ENCODE measurements at regions not wholly inside any gene's neighbourhood (a gene's known extent, or its start where the extent isn't known, plus 50 kb on each side); places are given as distances from the start of the nearest gene placed in this dataset.

DNA sequence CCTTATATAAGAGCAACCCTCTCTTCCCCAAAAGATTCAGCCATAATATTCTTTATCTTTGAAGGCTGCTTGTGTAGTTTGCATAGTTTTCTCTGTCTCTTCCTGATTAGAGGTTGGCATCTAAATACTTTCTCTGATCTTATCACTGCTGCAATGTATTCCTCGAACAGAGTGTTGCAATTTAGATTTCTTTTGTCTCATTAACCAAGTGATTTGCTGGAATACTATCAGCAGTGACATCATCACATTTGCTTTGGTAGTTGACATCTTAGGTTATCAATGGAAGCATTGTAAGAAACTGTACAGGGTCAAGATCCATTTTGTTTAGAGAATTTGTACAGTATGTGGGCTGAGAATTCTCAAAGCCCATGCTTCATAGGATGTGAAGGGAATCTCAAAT, 72.0 kb upstream of the NEUROD1 start:
- Mint-ChIP-seq H3K36me3 (peaks cover 5% of the 10 kb centered on the region), H3K4me3 (no peak overlapping the region), H3K9me3 (no peaks in the 10 kb centered on the region), H3K27ac (no peak overlapping the region), H3K4me1 (ENCODE audit: unreplicated experiment) (peaks cover 6% of the 10 kb centered on the region), H3K27me3 (peaks cover 28% of the 10 kb centered on the region)
- TF ChIP-seq, protein P1, sequence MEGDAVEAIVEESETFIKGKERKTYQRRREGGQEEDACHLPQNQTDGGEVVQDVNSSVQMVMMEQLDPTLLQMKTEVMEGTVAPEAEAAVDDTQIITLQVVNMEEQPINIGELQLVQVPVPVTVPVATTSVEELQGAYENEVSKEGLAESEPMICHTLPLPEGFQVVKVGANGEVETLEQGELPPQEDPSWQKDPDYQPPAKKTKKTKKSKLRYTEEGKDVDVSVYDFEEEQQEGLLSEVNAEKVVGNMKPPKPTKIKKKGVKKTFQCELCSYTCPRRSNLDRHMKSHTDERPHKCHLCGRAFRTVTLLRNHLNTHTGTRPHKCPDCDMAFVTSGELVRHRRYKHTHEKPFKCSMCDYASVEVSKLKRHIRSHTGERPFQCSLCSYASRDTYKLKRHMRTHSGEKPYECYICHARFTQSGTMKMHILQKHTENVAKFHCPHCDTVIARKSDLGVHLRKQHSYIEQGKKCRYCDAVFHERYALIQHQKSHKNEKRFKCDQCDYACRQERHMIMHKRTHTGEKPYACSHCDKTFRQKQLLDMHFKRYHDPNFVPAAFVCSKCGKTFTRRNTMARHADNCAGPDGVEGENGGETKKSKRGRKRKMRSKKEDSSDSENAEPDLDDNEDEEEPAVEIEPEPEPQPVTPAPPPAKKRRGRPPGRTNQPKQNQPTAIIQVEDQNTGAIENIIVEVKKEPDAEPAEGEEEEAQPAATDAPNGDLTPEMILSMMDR (conservative IDR thresholded peaks at IDR 0.05): no peak
- no peak for DNase-seq (ENCODE audit: extremely low spot score, unreplicated experiment)

DNA sequence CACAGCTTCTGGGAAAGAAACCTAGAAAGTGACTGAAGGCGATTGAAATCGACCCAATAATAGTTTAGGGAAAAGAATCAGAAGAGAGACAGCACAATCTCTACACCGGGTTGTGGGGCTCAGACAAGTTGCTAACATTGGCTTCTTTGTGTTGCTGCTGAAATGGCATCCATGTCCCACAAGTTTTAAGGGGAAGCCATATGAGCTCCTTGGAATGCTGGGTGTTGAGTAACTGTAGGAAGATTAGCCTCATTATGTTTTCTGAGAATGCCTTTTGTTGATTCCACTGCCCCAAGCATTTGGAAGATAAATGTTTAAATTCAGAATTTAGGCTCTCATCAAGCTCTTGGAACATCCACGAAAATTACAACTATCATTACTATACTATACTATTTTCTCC, 73.4 kb upstream of the NEUROD1 start:
- peaks cover 2% of the 10 kb centered on the region for H3K9me3 Mint-ChIP-seq
- peaks cover 5% of the 10 kb centered on the region for H3K36me3 Mint-ChIP-seq
- no peak for DNase-seq (ENCODE audit: extremely low spot score, unreplicated experiment)
- H3K27ac Mint-ChIP-seq: no peak overlapping the region
- H3K4me3 Mint-ChIP-seq: no peak overlapping the region
- TF ChIP-seq, protein P1 (conservative IDR thresholded peaks at IDR 0.05): no peak
- H3K27me3 Mint-ChIP-seq: peaks cover 29% of the 10 kb centered on the region
- H3K4me1 Mint-ChIP-seq (ENCODE audit: unreplicated experiment): peaks cover 6% of the 10 kb centered on the region

DNA sequence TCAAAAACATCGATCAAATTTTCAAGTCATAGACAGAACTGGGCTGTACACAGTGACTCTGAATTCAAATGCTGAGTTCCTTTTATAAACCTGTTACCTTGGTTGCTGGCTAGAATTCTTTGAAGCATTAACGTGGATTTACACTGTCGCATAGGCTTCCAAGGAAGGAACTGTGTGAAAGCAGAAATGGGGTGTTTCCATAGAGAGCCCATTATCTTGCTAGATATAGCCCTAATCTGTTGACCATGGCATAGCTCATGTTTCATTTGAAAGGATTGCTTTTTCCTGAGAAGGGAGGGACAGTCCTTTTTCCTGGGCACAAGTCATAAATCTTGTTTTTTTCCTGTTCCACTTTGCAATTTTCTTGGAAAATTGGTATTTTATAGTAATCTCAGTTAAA, 73.8 kb upstream of the NEUROD1 start:
- no peak overlapping the region for H3K4me3 Mint-ChIP-seq
- peaks cover 33% of the 10 kb centered on the region for H3K27me3 Mint-ChIP-seq
- peaks cover 6% of the 10 kb centered on the region for H3K9me3 Mint-ChIP-seq
- TF ChIP-seq, protein P1 (conservative IDR thresholded peaks at IDR 0.05): no peak
- no peak for DNase-seq (ENCODE audit: extremely low spot score, unreplicated experiment)
- no peak overlapping the region for H3K27ac Mint-ChIP-seq
- H3K4me1 Mint-ChIP-seq (ENCODE audit: unreplicated experiment): peaks cover 6% of the 10 kb centered on the region
- peaks cover 9% of the 10 kb centered on the region for H3K36me3 Mint-ChIP-seq

DNA sequence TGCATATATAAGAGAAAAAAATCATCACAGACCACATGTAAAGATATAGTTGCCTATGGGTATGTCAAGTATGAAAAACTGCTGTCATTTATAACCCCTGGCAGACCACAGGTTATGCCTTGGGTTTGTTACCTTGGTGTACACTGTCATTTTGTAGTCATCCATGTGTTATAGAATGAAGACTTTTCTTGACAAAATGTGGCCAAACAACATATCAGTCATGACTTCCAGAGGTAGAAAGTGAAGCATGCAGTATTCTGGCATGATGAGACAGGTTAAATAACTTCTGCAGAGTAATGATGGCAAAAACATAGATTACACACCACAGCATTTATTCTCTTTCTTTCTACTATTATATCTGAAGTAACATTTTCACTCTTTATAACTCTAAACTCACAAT, 74.9 kb upstream of the NEUROD1 start:
- peaks cover 38% of the 10 kb centered on the region for H3K27me3 Mint-ChIP-seq
- H3K4me1 Mint-ChIP-seq (ENCODE audit: unreplicated experiment): peaks cover 6% of the 10 kb centered on the region
- peaks cover 7% of the 10 kb centered on the region for H3K9me3 Mint-ChIP-seq
- peaks cover 9% of the 10 kb centered on the region for H3K36me3 Mint-ChIP-seq
- no peak for DNase-seq (ENCODE audit: extremely low spot score, unreplicated experiment)
- TF ChIP-seq, protein P1 (conservative IDR thresholded peaks at IDR 0.05): no peak
- H3K4me3 Mint-ChIP-seq: no peak overlapping the region
- H3K27ac Mint-ChIP-seq: no peak overlapping the region

DNA sequence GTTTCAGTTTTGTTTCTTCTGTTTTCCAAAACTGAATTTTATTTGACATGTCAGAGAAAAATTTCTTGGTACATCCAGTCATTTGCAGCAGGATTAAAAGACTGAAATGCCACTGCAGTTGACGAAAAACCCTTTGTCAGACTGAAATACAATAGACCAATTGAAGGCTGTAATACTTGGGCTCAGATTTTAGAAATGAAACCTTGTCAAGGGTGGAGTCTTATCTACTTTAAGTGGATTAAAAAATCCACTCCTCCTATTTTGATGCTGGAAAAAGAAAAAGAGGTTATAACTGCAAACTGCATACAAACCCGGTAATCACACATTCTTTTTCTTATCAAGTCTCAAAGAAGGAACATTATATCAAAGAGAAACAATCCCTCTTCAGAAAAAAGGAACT, 80.2 kb upstream of the NEUROD1 start:
- peaks cover 33% of the 10 kb centered on the region for H3K27me3 Mint-ChIP-seq
- no peak overlapping the region for H3K4me3 Mint-ChIP-seq
- H3K9me3 Mint-ChIP-seq: peaks cover 7% of the 10 kb centered on the region
- DNase-seq (ENCODE audit: extremely low spot score, unreplicated experiment): no peak
- peaks cover 4% of the 10 kb centered on the region for H3K4me1 Mint-ChIP-seq (ENCODE audit: unreplicated experiment)
- TF ChIP-seq, protein P1 (conservative IDR thresholded peaks at IDR 0.05): no peak
- H3K36me3 Mint-ChIP-seq: peaks cover 4% of the 10 kb centered on the region
- no peak overlapping the region for H3K27ac Mint-ChIP-seq

DNA sequence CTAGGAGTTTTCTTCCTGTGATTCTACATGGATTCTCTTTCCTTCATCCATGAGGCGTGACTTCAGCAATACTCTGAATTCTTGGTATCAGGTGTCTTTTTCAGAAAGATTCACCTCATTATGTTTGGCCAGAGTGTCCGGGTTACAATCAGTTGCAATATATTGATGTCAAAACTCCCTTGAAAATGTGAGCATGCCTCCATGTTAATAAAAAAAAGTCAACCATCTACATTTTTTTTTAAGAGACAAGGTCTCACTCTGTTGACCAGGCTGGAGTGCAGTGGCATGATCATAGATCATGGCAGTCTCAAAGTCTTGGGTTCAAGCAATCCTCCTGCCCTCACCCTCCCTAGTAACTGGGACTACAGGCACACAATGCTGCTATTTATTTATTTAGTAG, 80.9 kb upstream of the NEUROD1 start:
- TF ChIP-seq, protein P1 (conservative IDR thresholded peaks at IDR 0.05): no peak
- H3K36me3 Mint-ChIP-seq: peaks cover 4% of the 10 kb centered on the region
- H3K4me1 Mint-ChIP-seq (ENCODE audit: unreplicated experiment): peaks cover 4% of the 10 kb centered on the region
- peaks cover 29% of the 10 kb centered on the region for H3K27me3 Mint-ChIP-seq
- H3K27ac Mint-ChIP-seq: no peak overlapping the region
- peaks cover 7% of the 10 kb centered on the region for H3K9me3 Mint-ChIP-seq
- no peak for DNase-seq (ENCODE audit: extremely low spot score, unreplicated experiment)
- no peak overlapping the region for H3K4me3 Mint-ChIP-seq

All from type B pancreatic cell (in vitro differentiated cells).